GM19239 (cell line): ENCODE measurements at regions not wholly inside any gene's neighbourhood (a gene's known extent, or its start where the extent isn't known, plus 50 kb on each side); places are given as distances from the start of the nearest gene placed in this dataset.

Experiments used
- DNase-seq: peaks from one replicate; pipeline ENCODE4 v3.0.0; 2011; ENCODE audit warnings: low spot score; ENCODE audit not compliant: insufficient read length
- FAIRE-seq: peaks from 2 replicates; lab custom pipeline; 2011; peaks lifted over from hg19 to GRCh38; lab: Jason Lieb, UNC

- FAIRE-seq (no peak), DNase-seq (no peak)
These were observed 527.4 kb downstream of the BMP2 start for GRCh38 chr20:7294816-7295360.

DNA sequence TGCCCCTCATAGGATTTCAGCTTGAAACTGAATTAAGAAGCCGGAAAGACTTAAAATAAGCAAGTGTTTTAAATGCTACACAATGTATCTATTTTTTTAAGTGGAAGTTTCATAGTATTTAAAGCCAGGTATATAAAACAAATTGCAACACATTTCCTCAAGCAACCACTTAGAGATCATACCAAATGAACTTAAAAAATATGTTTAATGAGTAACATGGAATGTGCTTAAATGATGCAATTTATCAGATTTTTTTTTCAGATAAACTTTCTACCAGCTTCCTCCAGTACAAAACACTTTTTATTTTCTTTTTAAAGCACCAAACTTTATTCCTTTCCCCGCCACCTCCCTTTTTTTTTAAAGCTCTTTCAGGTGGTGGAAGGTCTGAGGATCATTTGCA lies 534.3 kb downstream of the BMP2 start:
- DNase-seq (no peak), FAIRE-seq (no peak)

DNA sequence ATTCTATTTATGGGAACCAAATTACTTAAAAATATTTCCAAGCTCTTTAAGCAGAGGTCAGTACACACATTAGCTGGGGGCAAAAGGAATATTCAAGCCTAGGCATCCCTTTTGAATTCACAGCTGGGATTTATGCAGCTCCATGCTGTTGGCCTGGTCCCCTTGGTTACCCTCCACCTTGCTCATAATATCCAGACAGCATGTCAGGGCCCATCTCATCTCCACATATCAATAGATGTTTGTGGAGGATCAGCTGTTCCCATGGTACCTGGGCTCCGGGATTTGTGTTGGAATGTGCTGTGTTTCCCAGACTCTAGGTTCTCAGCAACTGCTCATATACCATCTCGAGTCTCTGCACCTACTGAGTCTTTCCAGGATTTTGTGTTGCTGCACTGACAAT lies 534.8 kb downstream of the BMP2 start:
- no peak for FAIRE-seq

DNA sequence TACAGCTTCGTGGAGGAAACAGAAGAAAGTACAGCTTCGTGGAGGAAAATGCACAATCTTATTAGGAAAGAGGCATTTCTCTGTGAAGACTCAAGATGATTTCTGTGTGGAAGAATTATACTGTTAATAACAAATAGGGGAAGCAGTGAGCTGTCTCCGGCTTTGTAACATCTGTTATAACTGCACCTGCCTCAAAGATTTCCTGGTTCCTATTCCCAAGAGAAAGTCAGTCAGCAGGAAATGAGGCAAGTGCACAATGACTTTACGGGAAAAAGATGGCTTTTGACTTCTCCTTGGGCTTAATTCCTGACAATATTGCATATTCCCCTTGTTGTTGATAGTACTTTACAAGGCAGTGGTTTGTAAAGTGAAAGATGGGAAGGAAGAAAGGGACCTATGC lies 538.5 kb downstream of the BMP2 start:
- FAIRE-seq (no peak), DNase-seq (no peak)

More for the DNA sequence above, 534.8 kb downstream of the BMP2 start:
- DNase-seq = no peak

- DNase-seq (no peak), FAIRE-seq (no peak)
These were observed 540.7 kb downstream of the BMP2 start for GRCh38 chr20:7308163-7308562.

GRCh38 chr20:7313047-7313446 lies 545.6 kb downstream of the BMP2 start:
- FAIRE-seq = no peak
- no peak for DNase-seq

- DNase-seq = no peak
- no peak for FAIRE-seq
These were observed 556.5 kb downstream of the BMP2 start for GRCh38 chr20:7323957-7324356.

DNA sequence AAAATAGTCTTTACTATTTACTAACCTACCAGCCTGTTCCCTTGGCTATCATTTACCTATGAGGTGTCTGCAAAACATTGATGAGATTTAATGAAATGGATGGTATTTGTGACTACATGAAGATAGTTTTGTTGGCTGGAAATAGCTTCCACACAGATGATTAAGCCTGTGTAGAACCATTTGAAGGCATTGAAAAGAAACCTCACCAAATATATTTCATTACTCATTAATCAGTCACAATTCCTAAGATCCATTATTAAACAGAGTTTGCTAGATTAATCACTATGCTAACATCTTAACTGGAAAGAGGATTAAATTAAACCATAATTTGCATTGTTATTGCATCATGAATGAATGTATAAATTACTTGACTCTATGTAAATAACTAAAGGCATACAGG lies 560.3 kb downstream of the BMP2 start:
- DNase-seq (no peak), FAIRE-seq (no peak)

DNA sequence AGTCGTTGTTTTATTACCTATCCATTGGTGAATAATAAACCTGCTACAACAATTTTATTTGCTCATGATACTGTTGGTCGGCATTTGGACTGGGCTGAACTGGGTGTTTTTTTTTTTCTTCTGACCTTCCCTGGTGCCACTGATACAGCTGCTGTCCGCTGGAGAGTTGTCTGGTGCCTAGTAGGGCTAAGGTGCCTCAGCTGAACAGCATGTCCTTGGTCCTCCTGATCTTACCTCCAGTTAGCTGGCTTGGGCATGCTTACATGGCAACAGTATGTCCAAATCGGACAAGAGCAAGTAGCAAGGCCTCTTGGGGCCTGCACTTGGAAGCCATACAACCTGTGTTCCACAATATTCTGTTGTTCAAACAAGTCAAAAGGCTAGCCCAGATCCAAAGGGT lies 563.4 kb downstream of the BMP2 start:
- no peak for FAIRE-seq

DNA sequence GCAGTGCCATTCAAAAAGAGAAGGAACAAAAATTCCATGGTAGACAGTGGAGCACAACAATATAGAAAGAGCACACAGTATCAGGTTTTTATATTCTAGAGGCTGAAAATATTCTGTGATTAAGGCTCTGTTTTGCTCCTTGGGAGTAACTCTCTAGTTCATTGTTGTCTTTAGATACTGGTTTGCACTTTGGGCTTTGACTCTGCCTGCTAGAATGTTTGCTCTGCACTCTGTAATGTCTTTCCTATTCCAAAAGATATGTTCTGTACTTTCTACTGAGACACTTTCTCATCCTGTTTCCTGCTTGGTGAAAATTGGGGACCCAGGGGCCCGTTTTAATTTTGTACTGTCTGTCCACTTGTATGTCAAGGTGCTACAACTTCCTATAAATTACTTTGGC lies 564.7 kb downstream of the BMP2 start:
- no peak for DNase-seq
- no peak for FAIRE-seq

More for the DNA sequence above, 563.4 kb downstream of the BMP2 start:
- no peak for DNase-seq

- FAIRE-seq (no peak), DNase-seq (no peak)
These were observed 566.4 kb downstream of the BMP2 start for GRCh38 chr20:7333841-7334240.

- FAIRE-seq (no peak), DNase-seq (no peak)
These were observed 578.5 kb downstream of the BMP2 start for GRCh38 chr20:7346026-7346425.

DNA sequence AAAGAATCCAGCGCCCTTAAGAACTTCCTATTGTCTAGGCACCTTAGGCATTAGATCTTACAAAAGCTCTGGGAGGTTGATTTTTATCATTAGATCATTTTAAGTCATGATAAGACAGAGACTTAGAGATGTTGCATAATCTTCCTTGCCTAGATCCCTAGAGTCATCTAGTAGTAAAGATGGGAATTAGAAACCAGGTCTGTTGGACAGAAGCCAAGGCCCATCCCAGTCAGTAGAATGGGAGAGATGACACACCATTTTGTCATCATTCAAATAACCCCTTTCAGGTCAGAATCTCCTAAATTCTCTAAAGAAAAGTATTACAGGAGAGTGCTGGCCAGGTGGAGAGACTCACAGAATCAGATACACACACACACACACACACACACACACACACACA lies 579.1 kb downstream of the BMP2 start:
- no peak for DNase-seq
- no peak for FAIRE-seq

DNA sequence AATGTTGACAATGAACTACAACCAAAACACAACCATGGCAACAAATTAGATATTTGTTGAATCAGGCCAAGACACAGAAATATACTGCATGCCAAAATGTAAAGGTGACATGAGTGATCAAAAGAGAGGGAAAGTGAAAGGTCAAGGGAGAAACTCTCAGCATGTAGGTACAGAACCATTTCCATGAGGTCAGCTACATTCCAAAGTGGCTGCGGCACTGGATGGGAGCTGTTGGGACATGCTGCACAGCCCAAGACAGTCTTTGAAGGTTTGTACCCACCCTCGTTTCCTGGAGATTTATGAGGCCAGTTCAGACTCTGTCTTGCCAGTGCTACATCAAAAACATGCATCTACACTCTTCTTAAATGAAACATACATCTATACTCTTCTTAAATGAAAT lies 579.9 kb downstream of the BMP2 start:
- DNase-seq (no peak), FAIRE-seq (no peak)

GRCh38 chr20:7348253-7348652 lies 580.8 kb downstream of the BMP2 start:
- FAIRE-seq (no peak), DNase-seq (no peak)

- FAIRE-seq (no peak), DNase-seq (no peak)
These were observed 584.7 kb downstream of the BMP2 start for GRCh38 chr20:7352165-7352564.

GRCh38 chr20:7355051-7355450 lies 585.2 kb downstream of the HAO1 start:
- no peak for FAIRE-seq
- DNase-seq = no peak

- DNase-seq = no peak
- FAIRE-seq = no peak
These were observed 581.6 kb downstream of the HAO1 start for GRCh38 chr20:7358670-7359069.

DNA sequence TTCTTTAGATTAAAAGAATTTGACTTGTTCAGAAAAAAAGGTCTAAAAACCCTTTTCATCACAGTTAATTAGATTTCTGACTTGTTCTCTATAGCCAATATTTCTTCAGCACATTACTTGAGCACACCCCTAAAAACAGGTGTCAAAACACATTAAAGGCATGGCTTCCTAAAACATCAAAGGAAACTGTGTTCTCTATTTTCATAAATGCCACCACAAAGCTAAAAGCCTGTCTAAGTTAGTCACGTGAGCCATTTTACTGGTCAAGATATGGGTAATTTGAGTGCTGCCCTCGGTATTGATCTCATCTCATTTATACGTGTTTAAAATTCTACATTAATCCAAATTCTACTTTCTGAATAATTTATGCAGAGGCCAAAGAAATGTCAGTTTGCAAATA lies 580.5 kb downstream of the HAO1 start:
- no peak for DNase-seq
- no peak for FAIRE-seq

DNA sequence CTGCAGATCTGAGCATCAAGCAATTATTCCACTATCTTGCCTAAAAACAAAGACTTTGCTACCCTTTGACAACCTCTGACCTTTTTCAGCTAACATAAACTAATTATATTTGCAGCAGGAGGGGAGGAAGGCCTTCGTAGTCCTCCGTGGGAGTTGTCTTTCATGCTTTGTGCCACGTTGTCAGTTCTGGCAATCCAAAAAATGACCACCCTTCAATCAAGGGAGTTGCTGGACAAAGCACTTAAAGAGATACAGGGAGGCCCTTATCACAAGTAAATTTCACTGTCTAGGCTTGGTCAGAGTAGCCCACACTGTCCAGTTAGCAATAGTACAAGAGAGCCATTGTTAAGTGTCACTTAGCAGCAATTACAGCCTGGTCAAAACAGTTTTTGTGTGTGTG lies 578.9 kb downstream of the HAO1 start:
- FAIRE-seq (no peak), DNase-seq (no peak)

DNA sequence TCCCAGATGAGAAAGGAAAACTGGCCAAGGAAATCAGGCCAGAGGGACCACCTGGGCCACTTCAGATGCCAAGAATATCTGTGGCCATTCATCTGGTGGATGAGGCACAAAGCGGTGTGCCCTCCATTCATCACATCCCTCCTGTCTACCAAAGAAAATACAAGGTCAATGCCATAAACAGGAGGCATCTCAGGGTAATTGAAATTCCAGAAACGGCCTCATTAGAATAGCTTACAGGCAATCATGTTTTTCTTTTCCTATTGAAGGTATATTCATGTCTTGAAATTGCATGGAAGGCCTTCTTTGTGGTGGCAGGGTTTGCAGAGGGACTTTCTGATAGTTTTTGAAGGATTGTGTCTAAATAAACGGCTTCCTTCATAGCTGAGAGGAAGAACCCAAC lies 578.3 kb downstream of the HAO1 start:
- FAIRE-seq = no peak
- no peak for DNase-seq

DNA sequence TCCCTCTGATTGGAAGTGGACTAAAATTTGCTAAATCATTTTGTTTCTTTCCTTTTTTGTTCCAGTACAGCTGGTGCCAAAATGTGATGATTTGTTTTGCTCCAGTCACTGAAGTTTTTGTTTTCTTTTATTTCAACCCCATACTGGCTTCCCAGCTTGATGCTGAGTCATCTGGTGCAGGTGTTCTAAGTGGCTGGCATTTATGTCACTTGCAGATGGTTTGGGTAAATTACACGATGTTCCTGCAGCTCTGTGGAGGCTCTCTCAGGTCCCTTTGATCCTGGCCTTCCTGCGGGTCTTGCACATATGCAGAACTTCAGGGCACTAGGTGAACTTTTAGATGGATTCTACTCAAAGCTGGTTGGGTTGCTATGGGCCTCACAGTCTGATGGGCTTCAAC lies 577.7 kb downstream of the HAO1 start:
- no peak for FAIRE-seq
- no peak for DNase-seq

DNA sequence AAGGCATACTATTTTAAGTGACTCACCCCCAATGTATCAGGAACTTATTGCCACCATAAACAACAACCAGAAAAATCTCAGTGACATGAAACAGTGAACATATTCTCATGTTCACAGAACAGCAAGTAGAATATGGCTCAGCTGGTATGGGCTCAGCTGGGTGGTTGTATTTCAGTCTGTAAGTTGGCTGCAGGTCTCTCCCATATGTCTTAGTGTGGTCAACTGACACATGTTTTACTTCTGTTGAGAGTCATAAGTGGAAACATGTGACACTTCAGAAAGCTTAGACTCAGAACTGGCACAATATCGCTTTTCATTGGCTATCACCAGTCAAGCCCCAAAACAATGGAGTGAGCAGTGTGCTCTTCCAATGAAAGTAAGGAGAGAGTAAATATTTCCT lies 574.1 kb downstream of the HAO1 start:
- DNase-seq (no peak), FAIRE-seq (no peak)
